ENCODE measurements at regions not wholly inside any gene's neighbourhood (a gene's known extent, or its start where the extent isn't known, plus 50 kb on each side); places are given as distances from the start of the nearest gene placed in this dataset.

DNA sequence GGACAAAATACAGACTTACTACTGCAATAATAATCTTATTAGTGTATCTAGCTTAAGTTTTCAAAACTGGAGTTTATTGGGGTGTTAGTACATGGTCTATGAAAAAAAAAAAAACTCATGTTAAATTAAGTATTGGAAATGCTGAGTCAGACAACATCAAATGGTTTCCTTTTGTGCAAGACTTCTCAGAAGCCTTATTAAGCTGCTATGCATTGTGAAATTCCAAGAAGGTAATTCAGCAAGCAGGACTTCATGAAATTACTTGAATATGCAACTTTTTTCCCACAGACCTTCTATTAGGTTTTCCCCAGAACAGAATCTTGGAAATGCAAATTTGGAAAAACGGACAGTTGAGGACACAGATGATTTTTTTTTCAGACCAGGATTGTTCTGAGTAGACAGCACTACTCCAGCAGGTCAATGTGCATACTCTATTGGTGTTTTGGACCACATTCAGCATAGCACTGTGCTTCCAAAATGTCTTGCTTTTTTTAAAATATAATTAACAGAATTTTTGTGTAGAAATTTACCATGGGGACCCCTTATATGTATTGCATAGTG is 568.8 kb upstream of the TENM3 start:
- no peaks in the 10 kb centered on the region for H3K9me3 ChIP-seq (ENCODE audit: insufficient read depth, low read depth, low read length)
- no peaks in the 10 kb centered on the region for H3K27me3 ChIP-seq (ENCODE audit: insufficient read depth, low read length)
- H3K27ac ChIP-seq (ENCODE audit: low read length) = no peak overlapping the region
- no peak overlapping the region for H3K9ac ChIP-seq (ENCODE audit: low read depth, low read length)
- no peaks in the 10 kb centered on the region for H3K4me1 ChIP-seq (ENCODE audit: insufficient read depth, low read length)
- no peaks in the 10 kb centered on the region for H3K36me3 ChIP-seq (ENCODE audit: insufficient read depth, low read depth, low read length)
- H3K4me3 ChIP-seq (ENCODE audit: low read length) = no peak overlapping the region

- Histone ChIP-seq H3K9ac (ENCODE audit: low read depth, low read length) (no peak overlapping the region), H3K9me3 (ENCODE audit: insufficient read depth, low read depth, low read length) (no peaks in the 10 kb centered on the region), H3K4me3 (ENCODE audit: low read length) (no peak overlapping the region), H3K4me1 (ENCODE audit: insufficient read depth, low read length) (no peaks in the 10 kb centered on the region), H3K36me3 (ENCODE audit: insufficient read depth, low read depth, low read length) (no peaks in the 10 kb centered on the region), H3K27ac (ENCODE audit: low read length) (no peak overlapping the region), H3K27me3 (ENCODE audit: insufficient read depth, low read length) (no peaks in the 10 kb centered on the region)
Measured at GRCh38 chr4:181676546-181676945, 566.7 kb upstream of the TENM3 start.

GRCh38 chr4:181677201-181677600 is 566.0 kb upstream of the TENM3 start:
- no peaks in the 10 kb centered on the region for H3K9me3 ChIP-seq (ENCODE audit: insufficient read depth, low read depth, low read length)

GRCh38 chr4:181677621-181678020 is 565.6 kb upstream of the TENM3 start:
- no peak overlapping the region for H3K4me3 ChIP-seq (ENCODE audit: low read length)
- no peak overlapping the region for H3K27ac ChIP-seq (ENCODE audit: low read length)
- H3K4me1 ChIP-seq (ENCODE audit: insufficient read depth, low read length) = no peaks in the 10 kb centered on the region
- no peak overlapping the region for H3K9ac ChIP-seq (ENCODE audit: low read depth, low read length)
- H3K27me3 ChIP-seq (ENCODE audit: insufficient read depth, low read length) = no peaks in the 10 kb centered on the region
- no peaks in the 10 kb centered on the region for H3K9me3 ChIP-seq (ENCODE audit: insufficient read depth, low read depth, low read length)
- no peaks in the 10 kb centered on the region for H3K36me3 ChIP-seq (ENCODE audit: insufficient read depth, low read depth, low read length)

More at GRCh38 chr4:181677201-181677600, 566.0 kb upstream of the TENM3 start:
- no peak overlapping the region for H3K27ac ChIP-seq (ENCODE audit: low read length)
- H3K9ac ChIP-seq (ENCODE audit: low read depth, low read length) = no peak overlapping the region
- H3K36me3 ChIP-seq (ENCODE audit: insufficient read depth, low read depth, low read length) = no peaks in the 10 kb centered on the region
- no peak overlapping the region for H3K4me3 ChIP-seq (ENCODE audit: low read length)
- H3K27me3 ChIP-seq (ENCODE audit: insufficient read depth, low read length) = no peaks in the 10 kb centered on the region
- H3K4me1 ChIP-seq (ENCODE audit: insufficient read depth, low read length) = no peaks in the 10 kb centered on the region

- Histone ChIP-seq H3K36me3 (ENCODE audit: insufficient read depth, low read depth, low read length) (no peaks in the 10 kb centered on the region), H3K9ac (ENCODE audit: low read depth, low read length) (no peak overlapping the region), H3K9me3 (ENCODE audit: insufficient read depth, low read depth, low read length) (no peaks in the 10 kb centered on the region), H3K27ac (ENCODE audit: low read length) (no peak overlapping the region), H3K27me3 (ENCODE audit: insufficient read depth, low read length) (no peaks in the 10 kb centered on the region), H3K4me3 (ENCODE audit: low read length) (no peak overlapping the region), H3K4me1 (ENCODE audit: insufficient read depth, low read length) (no peaks in the 10 kb centered on the region)
Measured at GRCh38 chr4:181679754-181680153, 563.4 kb upstream of the TENM3 start.

GRCh38 chr4:181682367-181683047 is 560.7 kb upstream of the TENM3 start:
- Histone ChIP-seq H3K4me3 (ENCODE audit: low read length) (no peak overlapping the region), H3K36me3 (ENCODE audit: insufficient read depth, low read depth, low read length) (no peaks in the 10 kb centered on the region), H3K4me1 (ENCODE audit: insufficient read depth, low read length) (peaks cover 4% of the 10 kb centered on the region), H3K9ac (ENCODE audit: low read depth, low read length) (no peak overlapping the region), H3K9me3 (ENCODE audit: insufficient read depth, low read depth, low read length) (no peaks in the 10 kb centered on the region), H3K27me3 (ENCODE audit: insufficient read depth, low read length) (no peaks in the 10 kb centered on the region), H3K27ac (ENCODE audit: low read length) (no peak overlapping the region)

DNA sequence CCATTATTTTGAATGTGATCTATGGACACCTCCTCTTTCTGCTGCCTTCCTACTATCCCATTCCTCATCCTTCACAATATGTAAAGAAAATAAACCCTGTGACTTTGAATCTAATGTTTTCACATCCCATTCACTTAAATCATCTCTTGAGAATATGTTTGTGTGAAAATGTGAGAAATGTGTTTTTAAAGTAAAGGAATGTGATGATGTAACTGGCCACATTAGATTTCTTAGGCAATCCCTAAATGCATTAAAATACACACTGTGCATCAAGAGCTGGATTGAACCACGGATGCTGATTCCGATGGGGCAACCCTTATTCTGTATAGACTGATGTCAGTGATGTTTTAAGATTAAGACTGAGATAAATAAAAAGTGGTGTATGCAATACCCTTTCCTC is 558.9 kb upstream of the TENM3 start:
- H3K9me3 ChIP-seq (ENCODE audit: insufficient read depth, low read depth, low read length) = no peaks in the 10 kb centered on the region
- no peak overlapping the region for H3K9ac ChIP-seq (ENCODE audit: low read depth, low read length)
- no peaks in the 10 kb centered on the region for H3K27me3 ChIP-seq (ENCODE audit: insufficient read depth, low read length)
- H3K4me1 ChIP-seq (ENCODE audit: insufficient read depth, low read length) = peaks cover 19% of the 10 kb centered on the region
- no peak overlapping the region for H3K27ac ChIP-seq (ENCODE audit: low read length)
- H3K4me3 ChIP-seq (ENCODE audit: low read length) = no peak overlapping the region
- no peaks in the 10 kb centered on the region for H3K36me3 ChIP-seq (ENCODE audit: insufficient read depth, low read depth, low read length)

- Histone ChIP-seq H3K36me3 (ENCODE audit: insufficient read depth, low read depth, low read length) (no peaks in the 10 kb centered on the region), H3K4me3 (ENCODE audit: low read length) (no peak overlapping the region), H3K4me1 (ENCODE audit: insufficient read depth, low read length) (peaks cover 19% of the 10 kb centered on the region), H3K27me3 (ENCODE audit: insufficient read depth, low read length) (no peaks in the 10 kb centered on the region), H3K27ac (ENCODE audit: low read length) (no peak overlapping the region), H3K9me3 (ENCODE audit: insufficient read depth, low read depth, low read length) (no peaks in the 10 kb centered on the region), H3K9ac (ENCODE audit: low read depth, low read length) (no peak overlapping the region)
Measured at GRCh38 chr4:181685461-181685860, 557.7 kb upstream of the TENM3 start.

- no peaks in the 10 kb centered on the region for H3K9me3 ChIP-seq (ENCODE audit: insufficient read depth, low read depth, low read length)
- H3K9ac ChIP-seq (ENCODE audit: low read depth, low read length) = no peak overlapping the region
- H3K4me3 ChIP-seq (ENCODE audit: low read length) = no peak overlapping the region
- peaks cover 19% of the 10 kb centered on the region for H3K4me1 ChIP-seq (ENCODE audit: insufficient read depth, low read length)
- no peaks in the 10 kb centered on the region for H3K27me3 ChIP-seq (ENCODE audit: insufficient read depth, low read length)
- no peaks in the 10 kb centered on the region for H3K36me3 ChIP-seq (ENCODE audit: insufficient read depth, low read depth, low read length)
- no peak overlapping the region for H3K27ac ChIP-seq (ENCODE audit: low read length)
Measured at GRCh38 chr4:181685911-181686310, 557.3 kb upstream of the TENM3 start.

- Histone ChIP-seq H3K4me1 (ENCODE audit: insufficient read depth, low read length) (peaks cover 19% of the 10 kb centered on the region), H3K4me3 (ENCODE audit: low read length) (no peak overlapping the region), H3K9ac (ENCODE audit: low read depth, low read length) (no peak overlapping the region), H3K27me3 (ENCODE audit: insufficient read depth, low read length) (no peaks in the 10 kb centered on the region), H3K36me3 (ENCODE audit: insufficient read depth, low read depth, low read length) (no peaks in the 10 kb centered on the region), H3K27ac (ENCODE audit: low read length) (no peak overlapping the region), H3K9me3 (ENCODE audit: insufficient read depth, low read depth, low read length) (no peaks in the 10 kb centered on the region)
Measured at GRCh38 chr4:181687116-181687515, 556.1 kb upstream of the TENM3 start.

DNA sequence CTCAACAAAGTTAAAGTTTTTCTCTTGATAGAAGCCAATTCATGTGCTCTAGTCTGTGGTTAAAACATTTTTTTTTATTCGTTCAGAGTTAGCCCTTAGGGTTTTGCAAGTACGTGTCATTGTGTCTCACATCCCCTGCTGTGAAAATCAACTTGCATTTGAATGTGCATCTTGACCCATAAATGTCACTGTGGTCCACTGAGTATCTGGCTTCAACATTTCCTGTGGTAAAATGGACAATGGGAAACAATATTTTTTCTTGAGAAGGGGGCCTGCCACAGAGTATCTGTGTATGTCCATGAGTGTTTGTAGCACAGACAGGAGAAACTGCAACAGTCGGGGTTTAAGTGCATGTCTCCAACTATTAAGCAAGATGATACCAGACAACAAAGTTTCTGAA is 554.8 kb upstream of the TENM3 start:
- H3K27me3 ChIP-seq (ENCODE audit: insufficient read depth, low read length) = no peaks in the 10 kb centered on the region
- no peak overlapping the region for H3K9ac ChIP-seq (ENCODE audit: low read depth, low read length)
- H3K4me3 ChIP-seq (ENCODE audit: low read length) = no peak overlapping the region
- no peaks in the 10 kb centered on the region for H3K36me3 ChIP-seq (ENCODE audit: insufficient read depth, low read depth, low read length)
- no peaks in the 10 kb centered on the region for H3K9me3 ChIP-seq (ENCODE audit: insufficient read depth, low read depth, low read length)
- peaks cover 19% of the 10 kb centered on the region for H3K4me1 ChIP-seq (ENCODE audit: insufficient read depth, low read length)
- no peak overlapping the region for H3K27ac ChIP-seq (ENCODE audit: low read length)

- Histone ChIP-seq H3K4me3 (ENCODE audit: low read length) (no peak overlapping the region), H3K36me3 (ENCODE audit: insufficient read depth, low read depth, low read length) (no peaks in the 10 kb centered on the region), H3K27ac (ENCODE audit: low read length) (no peak overlapping the region), H3K9ac (ENCODE audit: low read depth, low read length) (no peak overlapping the region), H3K27me3 (ENCODE audit: insufficient read depth, low read length) (no peaks in the 10 kb centered on the region), H3K9me3 (ENCODE audit: insufficient read depth, low read depth, low read length) (no peaks in the 10 kb centered on the region), H3K4me1 (ENCODE audit: insufficient read depth, low read length) (peaks cover 19% of the 10 kb centered on the region)
Measured at GRCh38 chr4:181688872-181689271, 554.3 kb upstream of the TENM3 start.

All from iPS-20b (cell line).